CD8-positive, alpha-beta memory T cell (primary cell): ENCODE measurements at regions not wholly inside any gene's neighbourhood (a gene's known extent, or its start where the extent isn't known, plus 50 kb on each side); places are given as distances from the start of the nearest gene placed in this dataset.

ENCODE experiments used
- CTCF ChIA-PET: fragments of 350-600 bp; sonication (Branson Sonifier 250); formaldehyde crosslinking; loops from one replicate; lab custom pipeline; 2021; ENCODE audit warnings: antibody characterized with exemption; lab: Charles Lee
- POLR2A ChIA-PET: fragments of 350-600 bp; sonication (Branson Sonifier 250); formaldehyde crosslinking; loops from one replicate; lab custom pipeline; 2021; ENCODE audit warnings: antibody characterized with exemption; lab: Charles Lee
- DNase-seq, 5 donors: peaks; one replicate each; pipeline versions ENCODE4 v3.0.0 to v3.0.0-alpha.2; 2020 to 2022; ENCODE audit warnings: mixed read lengths in 1 of 5
- H3K27ac ChIP-seq: one replicate; pipeline ENCODE4 v1.7.0; 2013; ENCODE audit warnings: low read depth, mild to moderate bottlenecking, low read length, moderate library complexity
- H3K27me3 ChIP-seq: 2 replicates; pipeline ENCODE4 v1.7.0; 2013; ENCODE audit warnings: low read length, mild to moderate bottlenecking; ENCODE audit not compliant: insufficient read depth, poor library complexity, severe bottlenecking
- H3K36me3 ChIP-seq: 2 replicates; pipeline ENCODE4 v1.7.0; 2013; ENCODE audit warnings: mild to moderate bottlenecking, low read length, moderate library complexity; ENCODE audit not compliant: insufficient read depth
- H3K4me1 ChIP-seq: 2 replicates; pipeline ENCODE4 v1.7.0; 2013; ENCODE audit warnings: mild to moderate bottlenecking, low read length, moderate library complexity; ENCODE audit not compliant: insufficient read depth
- H3K4me3 ChIP-seq: 2 replicates; pipeline ENCODE4 v1.7.0; 2013; ENCODE audit warnings: mild to moderate bottlenecking, low read length
- H3K9me3 ChIP-seq: 2 replicates; pipeline ENCODE4 v1.7.0; 2013; ENCODE audit warnings: mild to moderate bottlenecking, low read length
- H3K27ac Mint-ChIP-seq, 8 donors: one replicate each; pipeline ENCODE4 v1.8.0; 2020 to 2021; ENCODE audit warnings: mixed read lengths in 8 of 8, mild to moderate bottlenecking in 6 of 8, inconsistent platforms in 3 of 8, moderate library complexity in 3 of 8
- H3K27me3 Mint-ChIP-seq, 2 donors: one replicate each; pipeline ENCODE4 v1.8.0; 2020 to 2021; ENCODE audit warnings: mixed read lengths in 2 of 2, mild to moderate bottlenecking in 1 of 2, moderate library complexity in 1 of 2
- H3K36me3 Mint-ChIP-seq, 3 donors: one replicate each; pipeline ENCODE4 v1.8.0; 2020 to 2021; ENCODE audit warnings: mixed read lengths in 3 of 3, inconsistent platforms in 1 of 3, mild to moderate bottlenecking in 1 of 3
- H3K4me1 Mint-ChIP-seq, 3 donors: one replicate each; pipeline ENCODE4 v1.8.0; 2020 to 2021; ENCODE audit warnings: mixed read lengths in 3 of 3, inconsistent platforms in 1 of 3, mild to moderate bottlenecking in 1 of 3
- H3K4me3 Mint-ChIP-seq, 7 donors: one replicate each; pipeline ENCODE4 v1.8.0; 2020 to 2021; ENCODE audit warnings: mixed read lengths in 7 of 7, mild to moderate bottlenecking in 6 of 7, moderate library complexity in 4 of 7, inconsistent platforms in 2 of 7
- H3K9me3 Mint-ChIP-seq, 5 donors: one replicate each; pipeline ENCODE4 v1.8.0; 2020 to 2022; ENCODE audit warnings: mixed read lengths in 5 of 5, mild to moderate bottlenecking in 3 of 5, moderate library complexity in 2 of 5, inconsistent platforms in 1 of 5

GRCh38 chr6:167392631-167393316 is 67.9 kb downstream of the TTLL2 start:
- Mint-ChIP-seq H3K9me3 (peaks cover 0 to 2% (median 0%) of the 10 kb centered on the region in 5 donors), H3K4me1 (no peaks in the 10 kb centered on the region), H3K4me3 (no peak overlapping the region), H3K36me3 (no peaks in the 10 kb centered on the region), H3K27ac (peak overlapping the region in 1 of 8 donors; percentile 78), H3K27me3 (no peaks in the 10 kb centered on the region)
- Histone ChIP-seq H3K27me3 (no peaks in the 10 kb centered on the region), H3K4me3 (no peak overlapping the region), H3K27ac (no peak overlapping the region), H3K4me1 (no peaks in the 10 kb centered on the region), H3K36me3 (no peaks in the 10 kb centered on the region), H3K9me3 (no peaks in the 10 kb centered on the region)
- ChIA-PET POLR2A (no interaction called here), CTCF (no interaction called here)
- no peak for DNase-seq

GRCh38 chr6:167393731-167394130 is 68.8 kb downstream of the TTLL2 start:
- Histone ChIP-seq H3K4me1 (no peaks in the 10 kb centered on the region), H3K4me3 (no peak overlapping the region), H3K9me3 (no peaks in the 10 kb centered on the region), H3K27ac (no peak overlapping the region), H3K27me3 (no peaks in the 10 kb centered on the region), H3K36me3 (no peaks in the 10 kb centered on the region)
- Mint-ChIP-seq H3K36me3 (no peaks in the 10 kb centered on the region), H3K4me3 (no peak overlapping the region), H3K4me1 (no peaks in the 10 kb centered on the region), H3K9me3 (peaks cover 0 to 2% (median 0%) of the 10 kb centered on the region in 5 donors), H3K27me3 (no peaks in the 10 kb centered on the region), H3K27ac (peak overlapping the region in 1 of 8 donors; percentile 41)
- no peak for DNase-seq
- POLR2A ChIA-PET: no interaction called here
- CTCF ChIA-PET: no interaction called here

- ChIA-PET CTCF (no interaction called here), POLR2A (no interaction called here)
- no peak overlapping the region for H3K27ac ChIP-seq
- H3K27ac Mint-ChIP-seq: peak overlapping the region in 1 of 8 donors; percentile 22
- no peak for DNase-seq
- H3K36me3 Mint-ChIP-seq: no peaks in the 10 kb centered on the region
- no peaks in the 10 kb centered on the region for H3K9me3 ChIP-seq
- H3K4me3 Mint-ChIP-seq: no peak overlapping the region
- H3K4me1 Mint-ChIP-seq: no peaks in the 10 kb centered on the region
- H3K36me3 ChIP-seq: no peaks in the 10 kb centered on the region
- peaks cover 0 to 2% of the 10 kb centered on the region in 2 donors for H3K27me3 Mint-ChIP-seq
- no peaks in the 10 kb centered on the region for H3K4me1 ChIP-seq
- H3K9me3 Mint-ChIP-seq: peaks cover 0 to 2% (median 0%) of the 10 kb centered on the region in 5 donors
- no peaks in the 10 kb centered on the region for H3K27me3 ChIP-seq
- H3K4me3 ChIP-seq: no peak overlapping the region
These were observed 69.5 kb downstream of the TTLL2 start for GRCh38 chr6:167394339-167394738.

GRCh38 chr6:167394820-167395219 is 69.9 kb downstream of the TTLL2 start:
- Mint-ChIP-seq H3K27ac (no peak overlapping the region), H3K9me3 (peaks cover 0 to 2% (median 0%) of the 10 kb centered on the region in 5 donors), H3K36me3 (no peaks in the 10 kb centered on the region), H3K4me3 (no peak overlapping the region), H3K27me3 (peaks cover 0 to 7% of the 10 kb centered on the region in 2 donors), H3K4me1 (no peaks in the 10 kb centered on the region)
- Histone ChIP-seq H3K4me1 (no peaks in the 10 kb centered on the region), H3K27me3 (no peaks in the 10 kb centered on the region), H3K27ac (no peak overlapping the region), H3K36me3 (no peaks in the 10 kb centered on the region), H3K9me3 (no peaks in the 10 kb centered on the region), H3K4me3 (no peak overlapping the region)
- ChIA-PET CTCF (no interaction called here), POLR2A (no interaction called here)
- no peak for DNase-seq

- peaks cover 0 to 17% of the 10 kb centered on the region in 2 donors for H3K27me3 Mint-ChIP-seq
- CTCF ChIA-PET: no interaction called here
These were observed 71.3 kb downstream of the TTLL2 start for GRCh38 chr6:167396068-167396658.

GRCh38 chr6:167396659-167397490 is 72.0 kb downstream of the TTLL2 start:
- POLR2A ChIA-PET: no interaction called here
- CTCF ChIA-PET: no interaction called here
- no peaks in the 10 kb centered on the region for H3K9me3 ChIP-seq
- no peaks in the 10 kb centered on the region for H3K4me1 ChIP-seq
- Mint-ChIP-seq H3K36me3 (no peaks in the 10 kb centered on the region), H3K9me3 (peaks cover 0 to 2% (median 0%) of the 10 kb centered on the region in 5 donors), H3K27me3 (peaks cover 0 to 24% of the 10 kb centered on the region in 2 donors), H3K4me1 (no peaks in the 10 kb centered on the region), H3K27ac (no peak overlapping the region), H3K4me3 (no peak overlapping the region)
- no peak overlapping the region for H3K27ac ChIP-seq
- no peak for DNase-seq
- no peaks in the 10 kb centered on the region for H3K36me3 ChIP-seq
- no peak overlapping the region for H3K4me3 ChIP-seq
- no peaks in the 10 kb centered on the region for H3K27me3 ChIP-seq

More at GRCh38 chr6:167396068-167396658, 71.3 kb downstream of the TTLL2 start:
- Mint-ChIP-seq H3K4me1 (no peaks in the 10 kb centered on the region), H3K36me3 (no peaks in the 10 kb centered on the region), H3K4me3 (no peak overlapping the region), H3K27ac (no peak overlapping the region), H3K9me3 (peaks cover 0 to 2% (median 0%) of the 10 kb centered on the region in 5 donors)
- H3K9me3 ChIP-seq: no peaks in the 10 kb centered on the region
- POLR2A ChIA-PET: no interaction called here
- no peaks in the 10 kb centered on the region for H3K36me3 ChIP-seq
- H3K4me1 ChIP-seq: no peaks in the 10 kb centered on the region
- H3K27ac ChIP-seq: no peak overlapping the region
- DNase-seq: no peak
- H3K4me3 ChIP-seq: no peak overlapping the region
- H3K27me3 ChIP-seq: no peaks in the 10 kb centered on the region

GRCh38 chr6:167397712-167398111 is 72.8 kb downstream of the TTLL2 start:
- H3K4me3 Mint-ChIP-seq: no peak overlapping the region
- H3K9me3 ChIP-seq: no peaks in the 10 kb centered on the region
- no peak for DNase-seq
- ChIA-PET CTCF (no interaction called here), POLR2A (no interaction called here)
- H3K36me3 Mint-ChIP-seq: no peaks in the 10 kb centered on the region
- peaks cover 0 to 29% of the 10 kb centered on the region in 2 donors for H3K27me3 Mint-ChIP-seq
- H3K4me1 ChIP-seq: no peaks in the 10 kb centered on the region
- H3K27me3 ChIP-seq: no peaks in the 10 kb centered on the region
- H3K4me1 Mint-ChIP-seq: no peaks in the 10 kb centered on the region
- H3K36me3 ChIP-seq: no peaks in the 10 kb centered on the region
- no peak overlapping the region for H3K4me3 ChIP-seq
- H3K27ac Mint-ChIP-seq: no peak overlapping the region
- H3K9me3 Mint-ChIP-seq: peaks cover 0 to 2% (median 0%) of the 10 kb centered on the region in 5 donors
- no peak overlapping the region for H3K27ac ChIP-seq
